Prostate gland (tissue), 2 donors: ENCODE measurements at regions not wholly inside any gene's neighbourhood (a gene's known extent, or its start where the extent isn't known, plus 50 kb on each side); places are given as distances from the start of the nearest gene placed in this dataset.

Source experiments
- DNase-seq: peaks from one replicate; pipeline ENCODE4 v3.0.0-alpha.2; 2019; ENCODE audit warnings: low spot score
- H3K27ac ChIP-seq, 2 donors: fragments of 200-600 bp; sonication (generic); 2 replicates each; pipeline ENCODE4 v1.5.1; 2017 to 2019
- H3K27me3 ChIP-seq: fragments of 200-600 bp; sonication (generic); replicated peaks from 2 replicates; pipeline ENCODE4 v1.5.1; 2019; ENCODE audit not compliant: insufficient read depth
- H3K36me3 ChIP-seq, 2 donors: fragments of 200-600 bp; sonication (generic); 1 replicate in 1 of 2; 2 replicates in 1 of 2; pipeline versions ENCODE4 v1.5.1 to v1.8.1; 2017 to 2019
- H3K4me1 ChIP-seq: fragments of 200-600 bp; sonication (generic); replicated peaks from 2 replicates; pipeline ENCODE4 v1.5.1; 2019
- H3K4me3 ChIP-seq, 2 donors: fragments of 200-600 bp; sonication (generic); 2 replicates each; pipeline ENCODE4 v1.5.1; 2017 to 2019
- H3K9me3 ChIP-seq: fragments of 200-600 bp; sonication (generic); 2 replicates; pipeline ENCODE4 v1.5.1; 2017
- POLR2A ChIP-seq: fragments of 450-650 bp; IDR thresholded peaks from one replicate; pipeline ENCODE4 v1.6.1; 2016; ENCODE audit warnings: antibody characterized with exemption, mild to moderate bottlenecking
- POLR2AphosphoS5 ChIP-seq: sonication (generic); formaldehyde crosslinking; IDR thresholded peaks from one replicate; pipeline ENCODE4 v1.6.1; 2017; ENCODE audit warnings: antibody characterized with exemption
- WGBS: methylation state at CpG from one replicate; pipeline ENCODE4 v1.1.5; 2018; 5-methylcytosine and 5-hydroxymethylcytosine counted together
- intact Hi-C: fragments of 100-400 bp; cut with DNase I; formaldehyde crosslinking; loops from one replicate; pipeline ENCODE4 v1.14.2; 2022
- TF ChIP-seq, protein P1 (sequence below), 4 experiments: fragments of 200-600 bp in 2 of 4; fragments of 450-650 bp in 2 of 4; sonication (generic) in 2 of 4; IDR thresholded peaks; 1 replicate in 3 of 4; 2 replicates in 1 of 4; pipeline ENCODE4 v1.5.1; 2016 to 2019; ENCODE audit warnings: antibody characterized with exemption in 4 of 4, mild to moderate bottlenecking in 2 of 4, moderate library complexity in 2 of 4

DNA sequence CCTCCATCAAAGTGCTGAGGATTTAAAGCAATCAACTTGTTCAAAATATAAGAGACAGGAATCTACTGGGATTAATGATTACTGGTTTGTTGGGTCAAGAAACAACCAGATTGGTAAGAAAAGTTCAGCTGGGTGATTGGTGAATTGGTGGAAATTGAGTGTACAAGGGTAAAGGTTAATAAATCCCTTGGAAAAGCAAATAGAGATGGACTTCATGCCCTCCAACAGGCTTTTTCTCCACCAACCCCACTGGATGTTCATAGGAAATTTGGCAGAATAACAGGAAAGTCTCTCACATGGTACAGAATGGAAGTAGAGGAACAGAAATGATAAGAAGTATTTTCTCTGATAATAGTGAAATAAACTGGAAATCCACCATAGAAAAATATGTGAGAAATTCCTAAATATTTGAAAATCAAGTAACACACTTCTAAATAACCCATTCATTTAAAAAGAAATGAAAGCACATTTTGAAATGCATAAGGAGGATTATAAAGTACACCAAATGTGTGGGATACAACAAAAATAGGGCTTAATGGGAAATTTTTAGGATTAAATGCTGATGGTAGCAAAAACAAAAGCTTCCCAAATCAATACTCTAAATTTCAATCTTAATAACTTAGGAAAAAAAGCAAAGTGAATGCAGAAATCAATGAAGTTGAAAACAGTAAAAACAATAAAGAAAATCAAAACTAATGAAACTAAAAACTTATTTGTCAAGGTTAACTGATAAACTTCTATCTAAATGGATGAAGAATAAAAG is 426.2 kb downstream of the HTR1A start:
- no peaks in the 10 kb centered on the region for H3K27me3 ChIP-seq
- H3K9me3 ChIP-seq, result no peaks in the 10 kb centered on the region
- no peaks in the 10 kb centered on the region for H3K4me1 ChIP-seq
- no peak overlapping the region for H3K4me3 ChIP-seq
- no peak overlapping the region for H3K27ac ChIP-seq
- intact Hi-C loops, result no loop called here
- no peak for DNase-seq
- TF ChIP-seq, protein P1, sequence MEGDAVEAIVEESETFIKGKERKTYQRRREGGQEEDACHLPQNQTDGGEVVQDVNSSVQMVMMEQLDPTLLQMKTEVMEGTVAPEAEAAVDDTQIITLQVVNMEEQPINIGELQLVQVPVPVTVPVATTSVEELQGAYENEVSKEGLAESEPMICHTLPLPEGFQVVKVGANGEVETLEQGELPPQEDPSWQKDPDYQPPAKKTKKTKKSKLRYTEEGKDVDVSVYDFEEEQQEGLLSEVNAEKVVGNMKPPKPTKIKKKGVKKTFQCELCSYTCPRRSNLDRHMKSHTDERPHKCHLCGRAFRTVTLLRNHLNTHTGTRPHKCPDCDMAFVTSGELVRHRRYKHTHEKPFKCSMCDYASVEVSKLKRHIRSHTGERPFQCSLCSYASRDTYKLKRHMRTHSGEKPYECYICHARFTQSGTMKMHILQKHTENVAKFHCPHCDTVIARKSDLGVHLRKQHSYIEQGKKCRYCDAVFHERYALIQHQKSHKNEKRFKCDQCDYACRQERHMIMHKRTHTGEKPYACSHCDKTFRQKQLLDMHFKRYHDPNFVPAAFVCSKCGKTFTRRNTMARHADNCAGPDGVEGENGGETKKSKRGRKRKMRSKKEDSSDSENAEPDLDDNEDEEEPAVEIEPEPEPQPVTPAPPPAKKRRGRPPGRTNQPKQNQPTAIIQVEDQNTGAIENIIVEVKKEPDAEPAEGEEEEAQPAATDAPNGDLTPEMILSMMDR (IDR thresholded peaks at IDR 0.05), result no peak
- TF ChIP-seq POLR2AphosphoS5 (no peak), POLR2A (no peak)
- no peaks in the 10 kb centered on the region for H3K36me3 ChIP-seq

DNA sequence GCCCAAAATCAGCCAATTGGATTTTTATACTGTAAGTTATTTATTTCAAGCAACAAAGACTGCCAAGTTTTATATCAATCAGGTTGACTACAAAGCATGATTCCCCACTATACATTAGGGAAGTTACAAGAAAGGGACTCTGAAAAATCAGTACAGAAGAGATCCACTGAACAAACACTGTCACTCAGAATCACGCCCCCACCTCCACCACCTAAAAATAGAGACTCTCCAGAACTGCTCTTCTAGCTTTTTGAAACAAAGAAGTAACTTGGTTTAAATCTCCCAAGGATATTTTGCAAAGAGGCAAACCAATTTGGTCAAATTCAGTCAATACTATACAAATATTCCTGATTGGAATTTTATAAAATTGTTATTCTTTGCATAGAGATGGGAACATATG is 438.0 kb downstream of the HTR1A start:
- no peaks in the 10 kb centered on the region for H3K27me3 ChIP-seq
- no peaks in the 10 kb centered on the region for H3K36me3 ChIP-seq
- H3K27ac ChIP-seq, result no peak overlapping the region
- DNase-seq, result no peak
- TF ChIP-seq POLR2A (no peak), POLR2AphosphoS5 (no peak)
- TF ChIP-seq, protein P1 (IDR thresholded peaks at IDR 0.05), result no peak
- 51% methylated on average over 1 of the region's 1 CpG for WGBS
- intact Hi-C loops, result no loop called here
- H3K4me3 ChIP-seq, result no peak overlapping the region
- H3K9me3 ChIP-seq, result no peaks in the 10 kb centered on the region
- H3K4me1 ChIP-seq, result no peaks in the 10 kb centered on the region

DNA sequence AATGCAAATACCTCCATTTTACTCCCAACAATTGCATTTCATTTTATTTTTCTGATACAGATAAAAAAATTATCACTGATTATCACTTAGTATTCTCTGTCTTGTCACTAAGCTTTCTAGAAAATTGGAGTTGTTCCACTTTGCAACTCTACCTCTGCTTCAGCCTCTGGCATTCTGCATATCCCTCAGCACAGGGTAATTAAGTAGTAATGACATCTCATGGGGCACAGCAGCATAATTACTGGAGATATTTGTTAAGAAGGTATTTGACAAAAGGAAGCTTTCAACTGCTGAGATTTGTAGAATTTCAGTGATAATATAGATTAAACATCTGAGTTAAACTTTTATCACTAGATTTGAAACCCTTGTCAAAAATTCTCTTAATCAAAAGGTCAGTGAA is 446.2 kb downstream of the HTR1A start:
- no peaks in the 10 kb centered on the region for H3K36me3 ChIP-seq
- H3K27me3 ChIP-seq, result no peaks in the 10 kb centered on the region
- intact Hi-C loops, result no loop called here
- H3K4me1 ChIP-seq, result no peaks in the 10 kb centered on the region
- no peaks in the 10 kb centered on the region for H3K9me3 ChIP-seq
- no peak overlapping the region for H3K27ac ChIP-seq
- H3K4me3 ChIP-seq, result no peak overlapping the region
- DNase-seq, result no peak
- TF ChIP-seq POLR2AphosphoS5, result no peak
- TF ChIP-seq POLR2A, result no peak
- TF ChIP-seq, protein P1 (IDR thresholded peaks at IDR 0.05), result no peak

DNA sequence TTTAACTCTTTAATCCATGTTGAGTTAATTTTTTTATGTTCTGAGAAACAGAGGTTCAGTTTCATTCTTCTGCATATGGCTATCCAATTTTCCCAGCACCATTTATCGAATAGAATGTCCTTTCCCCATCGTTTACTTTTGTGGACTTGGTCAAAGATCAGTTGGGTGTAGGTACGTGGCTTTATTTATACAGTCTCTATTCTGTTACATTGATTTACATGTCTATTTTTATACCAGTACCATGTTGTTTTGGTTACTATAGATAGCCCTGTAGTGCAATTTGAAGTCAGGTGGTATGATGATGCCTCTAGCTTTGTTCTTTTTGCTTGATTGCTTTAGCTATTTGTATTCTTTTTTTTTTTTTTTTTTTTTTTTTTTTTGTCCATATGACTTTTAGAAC is 462.0 kb downstream of the HTR1A start:
- no peaks in the 10 kb centered on the region for H3K4me1 ChIP-seq
- no peaks in the 10 kb centered on the region for H3K9me3 ChIP-seq
- no peak overlapping the region for H3K4me3 ChIP-seq
- TF ChIP-seq, protein P1 (IDR thresholded peaks at IDR 0.05), result no peak
- TF ChIP-seq POLR2AphosphoS5 (no peak), POLR2A (no peak)
- H3K27me3 ChIP-seq, result no peaks in the 10 kb centered on the region
- intact Hi-C loops, result no loop called here
- no peaks in the 10 kb centered on the region for H3K36me3 ChIP-seq
- 65% methylated on average over 3 of the region's 3 CpGs for WGBS
- no peak overlapping the region for H3K27ac ChIP-seq
- DNase-seq, result no peak

DNA sequence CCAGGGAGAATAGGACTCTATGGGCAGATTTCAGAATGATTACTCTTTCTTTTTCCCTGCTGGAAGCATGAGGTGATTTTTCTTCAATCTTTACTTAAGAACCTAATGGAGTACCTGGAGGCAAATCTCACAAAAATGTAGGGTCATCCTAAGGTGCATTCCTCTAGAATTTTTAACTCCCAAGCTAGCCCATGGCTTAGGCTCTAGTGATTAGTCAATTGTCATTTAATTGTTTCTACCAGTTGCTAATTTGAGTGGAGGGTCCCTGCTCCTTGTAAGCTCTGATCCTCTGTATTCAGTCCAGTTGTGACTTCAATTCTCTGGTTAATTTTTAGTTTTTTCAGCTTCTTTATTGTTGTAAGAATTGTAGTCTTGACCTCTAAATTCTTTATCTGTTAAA is 467.0 kb downstream of the HTR1A start:
- TF ChIP-seq POLR2A (no peak), POLR2AphosphoS5 (no peak)
- TF ChIP-seq, protein P1 (IDR thresholded peaks at IDR 0.05), result no peak
- Histone ChIP-seq H3K4me3 (no peak overlapping the region), H3K4me1 (no peaks in the 10 kb centered on the region), H3K36me3 (no peaks in the 10 kb centered on the region), H3K27ac (no peak overlapping the region), H3K9me3 (no peaks in the 10 kb centered on the region), H3K27me3 (no peaks in the 10 kb centered on the region)
- no peak for DNase-seq
- intact Hi-C loops, result no loop called here
